Osteocyte (in vitro differentiated cells): ENCODE measurements at regions not wholly inside any gene's neighbourhood (a gene's known extent, or its start where the extent isn't known, plus 50 kb on each side); places are given as distances from the start of the nearest gene placed in this dataset.

ENCODE experiments used
- DNase-seq: peaks from one replicate; pipeline ENCODE4 v3.0.0; 2021; ENCODE audit warnings: mixed read lengths; ENCODE audit not compliant: unreplicated experiment; ENCODE audit errors: extremely low spot score
- H3K27ac Mint-ChIP-seq: one replicate; pipeline ENCODE4 v1.8.0; 2021; ENCODE audit warnings: mild to moderate bottlenecking, mixed read lengths; ENCODE audit not compliant: unreplicated experiment
- H3K27me3 Mint-ChIP-seq: one replicate; pipeline ENCODE4 v1.8.0; 2021; ENCODE audit warnings: mixed read lengths; ENCODE audit not compliant: unreplicated experiment
- H3K36me3 Mint-ChIP-seq: one replicate; pipeline ENCODE4 v1.8.0; 2021; ENCODE audit warnings: mixed read lengths; ENCODE audit not compliant: unreplicated experiment
- H3K4me1 Mint-ChIP-seq: one replicate; pipeline ENCODE4 v1.8.0; 2021; ENCODE audit warnings: mixed read lengths; ENCODE audit not compliant: unreplicated experiment
- H3K4me3 Mint-ChIP-seq: one replicate; pipeline ENCODE4 v1.8.0; 2021; ENCODE audit warnings: mild to moderate bottlenecking, moderate library complexity, mixed read lengths; ENCODE audit not compliant: unreplicated experiment
- H3K9me3 Mint-ChIP-seq: one replicate; pipeline ENCODE4 v1.8.0; 2021; ENCODE audit warnings: mixed read lengths; ENCODE audit not compliant: unreplicated experiment
- CTCF ChIP-seq: fragments of 200-600 bp; sonication (generic); IDR thresholded peaks from 2 replicates; pipeline ENCODE4 v1.5.0; 2021; ENCODE audit warnings: antibody characterized with exemption, mild to moderate bottlenecking, moderate library complexity

GRCh38 chr18:11204020-11204419 lies 54.7 kb upstream of the PIEZO2 start:
- Mint-ChIP-seq H3K27ac (no peak overlapping the region), H3K27me3 (peaks cover 5% of the 10 kb centered on the region), H3K9me3 (no peaks in the 10 kb centered on the region), H3K4me3 (no peak overlapping the region), H3K36me3 (no peaks in the 10 kb centered on the region), H3K4me1 (no peaks in the 10 kb centered on the region)
- DNase-seq = no peak
- TF ChIP-seq CTCF = no peak

GRCh38 chr18:11199477-11199876 lies 50.1 kb upstream of the PIEZO2 start:
- Mint-ChIP-seq H3K4me3 (no peak overlapping the region), H3K27ac (no peak overlapping the region), H3K27me3 (no peaks in the 10 kb centered on the region), H3K9me3 (no peaks in the 10 kb centered on the region), H3K36me3 (no peaks in the 10 kb centered on the region), H3K4me1 (peaks cover 6% of the 10 kb centered on the region)
- TF ChIP-seq CTCF = no peak
- DNase-seq = no peak
